GM12873 (cell line): ENCODE measurements at regions not wholly inside any gene's neighbourhood (a gene's known extent, or its start where the extent isn't known, plus 50 kb on each side); places are given as distances from the start of the nearest gene placed in this dataset.

Experiments
- CTCF ChIP-seq: IDR thresholded peaks from 2 replicates; pipeline ENCODE4 v1.5.1; 2012; ENCODE audit warnings: low read depth, mild to moderate bottlenecking, moderate library complexity, low read length, control low read depth; ENCODE audit not compliant: insufficient read depth; ENCODE audit errors: missing control alignments

GRCh38 chr6:105553171-105553570 lies 150.3 kb upstream of the PREP start:
- TF ChIP-seq CTCF: no peak

DNA sequence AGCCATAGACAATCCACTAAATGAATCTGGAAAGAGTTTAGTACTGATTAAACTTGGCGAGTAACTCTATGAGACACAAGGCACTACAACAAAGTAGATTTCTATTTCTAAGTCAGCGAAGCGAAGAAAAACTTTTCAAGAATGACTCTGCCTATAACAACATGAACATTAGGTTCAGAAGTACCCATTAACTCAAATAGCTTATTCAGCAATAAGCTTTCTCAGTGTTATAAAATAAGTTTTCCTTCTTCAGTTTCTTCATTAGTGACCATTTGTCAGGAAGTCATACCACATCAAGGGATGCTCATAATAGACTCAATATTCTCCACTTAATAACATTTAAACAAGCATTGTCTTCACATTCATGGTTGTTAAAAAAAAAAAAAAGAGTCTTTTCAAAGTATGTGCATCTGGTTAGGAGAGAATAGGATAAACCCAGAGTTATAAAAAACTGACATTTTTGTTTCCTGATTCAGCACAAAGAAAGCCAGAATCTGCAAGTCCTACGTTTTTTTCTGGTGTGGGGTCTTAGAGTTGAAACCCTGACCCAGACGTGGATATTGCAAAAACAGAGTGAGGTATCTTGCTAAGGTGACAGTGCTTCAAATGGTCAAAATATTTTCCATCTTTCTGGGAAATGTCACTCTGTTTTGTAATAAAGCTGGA lies 148.2 kb upstream of the PREP start:
- TF ChIP-seq CTCF: no peak

DNA sequence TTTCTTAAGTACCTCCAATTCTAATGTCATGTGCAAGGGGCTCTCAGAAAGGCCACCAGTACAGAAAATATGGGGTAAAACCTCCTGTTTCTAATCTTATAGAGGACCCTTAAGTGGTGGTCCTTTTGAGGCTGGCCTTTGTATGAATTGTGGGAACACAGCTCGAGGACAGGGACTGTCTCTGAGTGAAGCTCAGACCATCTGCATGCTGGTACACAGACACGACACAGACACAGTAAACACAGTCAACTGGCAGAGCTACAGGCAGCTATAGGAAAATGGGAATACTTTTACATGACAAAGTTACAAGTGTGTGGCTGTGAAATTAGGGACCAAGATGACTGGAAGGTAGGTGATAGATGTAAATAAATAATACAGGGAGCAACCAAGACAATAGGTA lies 143.9 kb upstream of the PREP start:
- TF ChIP-seq CTCF: no peak

GRCh38 chr6:105545947-105546731 lies 143.3 kb upstream of the PREP start:
- no peak for TF ChIP-seq CTCF

- TF ChIP-seq CTCF: no peak
Measured at GRCh38 chr6:105545228-105545920, 142.5 kb upstream of the PREP start.

DNA sequence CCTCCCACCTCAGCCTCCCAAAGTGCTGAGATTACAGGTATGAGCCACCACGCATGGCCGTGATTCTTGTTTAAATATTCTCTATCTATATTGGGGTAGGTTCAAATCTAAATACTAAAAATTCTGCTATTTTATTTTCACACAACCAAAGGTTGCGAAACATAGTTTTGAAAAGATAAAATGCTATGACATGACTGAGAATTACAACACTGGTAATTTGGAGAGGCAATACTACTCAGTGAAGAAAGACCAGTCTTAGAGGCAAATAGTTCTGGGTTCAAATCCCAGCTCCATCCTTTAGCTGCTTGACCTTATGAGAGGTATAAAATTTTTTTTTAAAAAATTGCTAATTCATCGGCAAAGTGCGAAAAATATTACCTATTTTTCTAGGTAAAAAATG lies 137.0 kb upstream of the PREP start:
- no peak for TF ChIP-seq CTCF

DNA sequence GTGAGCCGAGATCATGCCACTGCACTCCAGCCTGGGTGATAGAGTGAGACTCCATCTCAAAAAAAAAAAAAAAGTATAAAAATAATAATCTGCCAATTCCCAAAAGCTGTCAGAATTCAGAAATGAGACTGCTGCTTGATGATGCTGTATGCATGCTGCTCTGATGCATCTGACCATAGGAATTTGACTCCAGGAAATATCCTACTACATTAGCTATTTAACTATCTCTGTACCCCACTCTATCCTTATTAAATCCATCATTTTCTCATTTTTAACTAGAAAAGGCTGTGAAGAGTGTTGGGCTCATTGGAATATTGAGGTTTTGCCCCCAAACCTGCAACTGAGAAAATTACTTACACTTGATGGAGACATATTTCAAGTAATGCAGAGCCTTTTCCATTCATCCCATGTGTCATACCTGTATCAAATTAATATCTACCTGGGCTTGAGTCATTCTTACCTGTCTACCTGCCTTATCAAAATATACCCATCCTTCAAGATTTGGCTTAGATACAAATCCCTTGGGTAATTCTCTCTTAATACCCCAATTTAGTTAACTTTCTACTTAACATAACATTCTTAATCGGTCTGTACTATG lies 135.2 kb upstream of the PREP start:
- no peak for TF ChIP-seq CTCF
